HFFc6 (cell line): ENCODE measurements at regions not wholly inside any gene's neighbourhood (a gene's known extent, or its start where the extent isn't known, plus 50 kb on each side); places are given as distances from the start of the nearest gene placed in this dataset.

Experiments
- DNase-seq: peaks from one replicate; pipeline ENCODE4 v3.0.0-alpha.2; 2018
- H3K27ac Mint-ChIP-seq: 2 replicates; pipeline ENCODE4 v1.8.0; 2020; ENCODE audit warnings: mild to moderate bottlenecking, mixed read lengths
- H3K27me3 Mint-ChIP-seq: 2 replicates; pipeline ENCODE4 v1.8.0; 2021; ENCODE audit warnings: mild to moderate bottlenecking, moderate library complexity, mixed read lengths; ENCODE audit not compliant: insufficient read depth
- H3K36me3 Mint-ChIP-seq: 2 replicates; pipeline ENCODE4 v1.8.0; 2021; ENCODE audit warnings: low read depth, mixed read lengths
- H3K4me1 Mint-ChIP-seq: 2 replicates; pipeline ENCODE4 v1.8.0; 2020; ENCODE audit warnings: low read depth, mixed read lengths
- H3K4me3 Mint-ChIP-seq: 2 replicates; pipeline ENCODE4 v1.8.0; 2020; ENCODE audit warnings: mild to moderate bottlenecking, moderate library complexity, mixed read lengths
- H3K9me3 Mint-ChIP-seq: 2 replicates; pipeline ENCODE4 v1.8.0; 2020; ENCODE audit warnings: mild to moderate bottlenecking, mixed read lengths
- TF ChIP-seq, protein P1 (sequence below): fragments of 200-600 bp; sonication (generic); IDR thresholded peaks from 2 replicates; pipeline ENCODE4 v1.5.0; 2021; ENCODE audit warnings: antibody characterized with exemption, mild to moderate bottlenecking

DNA sequence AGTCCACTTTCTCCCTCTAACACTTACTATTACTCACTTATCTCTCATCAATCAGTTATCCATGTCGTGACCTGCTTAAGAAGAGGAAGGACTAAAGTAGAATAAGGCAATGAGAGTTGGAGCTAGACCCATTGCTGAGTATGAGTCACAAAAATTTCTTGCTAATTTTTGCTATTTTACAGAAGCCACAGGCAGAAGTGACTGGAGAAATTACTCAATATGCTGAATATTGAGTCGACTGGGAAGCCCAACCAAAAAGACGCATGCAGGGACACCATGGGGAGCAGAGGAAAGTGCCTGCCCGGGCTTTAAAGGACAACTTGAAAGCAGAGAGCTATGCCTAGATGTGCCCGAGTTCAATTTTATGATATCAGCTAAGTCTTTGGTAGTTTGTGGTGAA is 115.4 kb upstream of the FOXG1 start:
- Mint-ChIP-seq H3K4me1 (no peaks in the 10 kb centered on the region), H3K9me3 (peaks cover 22% of the 10 kb centered on the region), H3K27ac (no peak overlapping the region), H3K27me3 (peaks cover 1% of the 10 kb centered on the region; the same call in 1 of the 2 replicates), H3K36me3 (no peaks in the 10 kb centered on the region), H3K4me3 (no peak overlapping the region)
- TF ChIP-seq, protein P1, sequence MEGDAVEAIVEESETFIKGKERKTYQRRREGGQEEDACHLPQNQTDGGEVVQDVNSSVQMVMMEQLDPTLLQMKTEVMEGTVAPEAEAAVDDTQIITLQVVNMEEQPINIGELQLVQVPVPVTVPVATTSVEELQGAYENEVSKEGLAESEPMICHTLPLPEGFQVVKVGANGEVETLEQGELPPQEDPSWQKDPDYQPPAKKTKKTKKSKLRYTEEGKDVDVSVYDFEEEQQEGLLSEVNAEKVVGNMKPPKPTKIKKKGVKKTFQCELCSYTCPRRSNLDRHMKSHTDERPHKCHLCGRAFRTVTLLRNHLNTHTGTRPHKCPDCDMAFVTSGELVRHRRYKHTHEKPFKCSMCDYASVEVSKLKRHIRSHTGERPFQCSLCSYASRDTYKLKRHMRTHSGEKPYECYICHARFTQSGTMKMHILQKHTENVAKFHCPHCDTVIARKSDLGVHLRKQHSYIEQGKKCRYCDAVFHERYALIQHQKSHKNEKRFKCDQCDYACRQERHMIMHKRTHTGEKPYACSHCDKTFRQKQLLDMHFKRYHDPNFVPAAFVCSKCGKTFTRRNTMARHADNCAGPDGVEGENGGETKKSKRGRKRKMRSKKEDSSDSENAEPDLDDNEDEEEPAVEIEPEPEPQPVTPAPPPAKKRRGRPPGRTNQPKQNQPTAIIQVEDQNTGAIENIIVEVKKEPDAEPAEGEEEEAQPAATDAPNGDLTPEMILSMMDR, result no peak
- no peak for DNase-seq

DNA sequence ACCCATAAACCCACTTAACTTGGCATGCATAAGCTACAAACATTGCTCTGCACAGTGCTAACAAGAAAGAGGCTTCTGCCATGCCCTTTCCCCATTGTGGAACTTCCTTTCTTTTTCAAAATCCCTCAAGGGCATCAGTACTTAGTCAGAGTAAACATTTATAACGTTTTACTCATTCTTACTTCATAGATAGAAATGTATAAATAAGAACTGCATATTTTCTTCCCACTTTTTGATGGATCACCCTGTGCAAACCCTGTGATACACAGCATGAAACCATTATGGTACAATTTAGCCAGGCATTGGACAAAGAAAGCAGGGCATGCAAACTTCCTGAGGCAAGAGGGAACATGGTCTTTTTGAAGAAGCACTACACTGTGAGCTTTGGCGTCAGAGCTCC is 113.8 kb upstream of the FOXG1 start:
- no peaks in the 10 kb centered on the region for H3K4me1 Mint-ChIP-seq

DNA sequence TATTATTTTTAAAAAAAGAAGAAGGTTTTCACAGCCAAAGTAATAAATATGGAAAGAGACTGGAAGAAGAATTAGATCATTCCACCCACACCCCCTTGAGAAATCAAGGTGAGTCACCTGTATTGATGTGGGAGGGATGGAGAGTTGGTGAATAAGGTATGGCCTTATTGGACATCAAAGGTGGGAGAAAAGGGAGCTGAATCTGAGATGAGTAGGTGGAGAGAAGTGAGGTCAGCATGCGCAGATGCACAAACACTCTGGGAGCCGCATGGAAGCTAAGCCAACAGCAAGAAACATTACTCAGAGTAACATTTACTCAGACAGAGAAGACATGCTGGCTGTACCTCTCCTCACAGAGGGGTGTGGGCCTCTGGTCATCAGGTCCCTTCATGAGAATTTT is 113.1 kb upstream of the FOXG1 start:
- Mint-ChIP-seq H3K27me3 (peaks cover 1% of the 10 kb centered on the region; the same call in 1 of the 2 replicates), H3K9me3 (peaks cover 22% of the 10 kb centered on the region), H3K27ac (no peak overlapping the region), H3K4me3 (no peak overlapping the region), H3K36me3 (no peaks in the 10 kb centered on the region), H3K4me1 (no peaks in the 10 kb centered on the region)
- TF ChIP-seq, protein P1, result no peak
- DNase-seq, result no peak

More for the DNA sequence above, 113.8 kb upstream of the FOXG1 start:
- Mint-ChIP-seq H3K27me3 (peaks cover 1% of the 10 kb centered on the region; the same call in 1 of the 2 replicates), H3K9me3 (peaks cover 23% of the 10 kb centered on the region), H3K27ac (no peak overlapping the region), H3K4me3 (no peak overlapping the region), H3K36me3 (no peaks in the 10 kb centered on the region)
- TF ChIP-seq, protein P1, result no peak
- DNase-seq, result no peak

GRCh38 chr14:28656704-28657255 is 109.8 kb upstream of the FOXG1 start:
- no peak overlapping the region for H3K27ac Mint-ChIP-seq
- TF ChIP-seq, protein P1, result no peak
- no peaks in the 10 kb centered on the region for H3K4me1 Mint-ChIP-seq

DNA sequence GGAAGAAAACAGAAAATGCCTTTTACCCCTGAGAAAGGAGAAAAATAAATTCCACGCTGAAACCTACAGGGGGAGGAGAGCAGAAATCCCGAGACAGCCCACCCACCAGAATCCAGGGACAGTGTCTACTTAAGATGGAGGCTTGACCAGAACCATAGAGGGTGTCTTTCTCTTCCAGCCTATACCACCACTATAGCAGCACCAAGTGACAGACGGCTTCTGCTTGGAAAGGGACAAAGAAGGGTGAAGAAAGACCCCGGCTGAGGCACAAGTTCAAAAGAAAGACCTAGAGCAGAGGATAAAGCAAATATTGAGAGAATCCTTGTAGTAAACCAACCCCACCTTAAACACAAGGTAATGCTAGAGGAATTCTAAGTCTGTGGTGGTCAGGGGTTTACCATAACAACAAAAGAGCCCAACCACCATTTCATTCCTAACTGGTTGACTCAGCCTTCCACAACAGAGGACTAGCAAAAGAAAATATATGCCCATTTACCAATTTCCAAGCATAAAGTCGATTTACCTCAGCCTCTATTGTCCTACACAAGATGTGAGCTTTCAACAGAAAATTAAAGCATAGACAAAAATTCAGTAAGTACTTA is 105.3 kb upstream of the FOXG1 start:
- Mint-ChIP-seq H3K36me3 (no peaks in the 10 kb centered on the region), H3K27ac (no peak overlapping the region), H3K9me3 (peaks cover 7% of the 10 kb centered on the region; the same call in 1 of the 2 replicates), H3K4me1 (no peaks in the 10 kb centered on the region), H3K4me3 (no peak overlapping the region), H3K27me3 (no peaks in the 10 kb centered on the region)
- TF ChIP-seq, protein P1, result no peak
- no peak for DNase-seq

More at GRCh38 chr14:28656704-28657255, 109.8 kb upstream of the FOXG1 start:
- DNase-seq, result no peak
- Mint-ChIP-seq H3K27me3 (no peaks in the 10 kb centered on the region), H3K36me3 (no peaks in the 10 kb centered on the region), H3K4me3 (no peak overlapping the region), H3K9me3 (peaks cover 15% of the 10 kb centered on the region)
